Central memory CD4-positive, alpha-beta T cell (primary cell): ENCODE measurements at regions not wholly inside any gene's neighbourhood (a gene's known extent, or its start where the extent isn't known, plus 50 kb on each side); places are given as distances from the start of the nearest gene placed in this dataset.

Experiments
- DNase-seq: peaks from one replicate; pipeline ENCODE4 v3.0.0; 2022

DNA sequence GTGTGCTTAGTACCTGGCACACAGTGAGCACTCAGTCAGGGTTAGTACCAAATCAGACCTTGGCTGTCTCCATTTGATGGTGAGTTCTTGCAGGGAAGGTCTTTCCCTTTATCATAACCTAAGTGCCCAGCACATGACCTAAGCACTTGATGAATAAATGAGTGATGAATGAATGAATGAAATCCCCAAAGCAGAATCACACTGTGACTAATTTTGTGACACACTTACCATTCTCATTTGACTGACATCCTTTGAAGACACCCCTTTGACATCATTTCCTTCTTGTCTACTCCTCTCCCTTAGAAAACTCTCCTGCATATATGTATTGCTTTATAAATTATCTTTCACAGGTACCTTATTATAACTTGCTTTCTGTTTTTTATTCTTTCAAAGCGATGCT is 130.2 kb upstream of the ELL2 start:
- DNase-seq, result no peak

DNA sequence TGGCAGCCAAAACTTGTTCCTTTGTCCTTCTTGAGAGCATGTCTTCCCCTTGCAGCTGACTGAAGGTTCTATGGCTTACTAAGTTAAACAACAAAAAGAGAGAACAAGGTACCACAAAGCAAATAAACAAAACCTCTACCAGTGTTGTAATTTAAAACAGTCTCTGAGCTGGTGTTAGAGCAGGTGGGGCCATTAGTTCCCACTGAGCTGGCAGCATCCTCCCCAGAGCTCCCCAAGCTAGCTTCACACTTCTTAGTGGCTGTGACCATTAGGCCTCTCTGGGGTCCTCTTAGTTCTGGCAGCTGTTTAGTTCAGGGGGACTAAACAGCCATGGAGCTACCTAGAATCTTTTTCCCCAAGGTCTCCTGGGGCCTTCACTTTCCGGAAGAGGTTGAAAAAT is 128.6 kb upstream of the ELL2 start:
- no peak for DNase-seq

DNA sequence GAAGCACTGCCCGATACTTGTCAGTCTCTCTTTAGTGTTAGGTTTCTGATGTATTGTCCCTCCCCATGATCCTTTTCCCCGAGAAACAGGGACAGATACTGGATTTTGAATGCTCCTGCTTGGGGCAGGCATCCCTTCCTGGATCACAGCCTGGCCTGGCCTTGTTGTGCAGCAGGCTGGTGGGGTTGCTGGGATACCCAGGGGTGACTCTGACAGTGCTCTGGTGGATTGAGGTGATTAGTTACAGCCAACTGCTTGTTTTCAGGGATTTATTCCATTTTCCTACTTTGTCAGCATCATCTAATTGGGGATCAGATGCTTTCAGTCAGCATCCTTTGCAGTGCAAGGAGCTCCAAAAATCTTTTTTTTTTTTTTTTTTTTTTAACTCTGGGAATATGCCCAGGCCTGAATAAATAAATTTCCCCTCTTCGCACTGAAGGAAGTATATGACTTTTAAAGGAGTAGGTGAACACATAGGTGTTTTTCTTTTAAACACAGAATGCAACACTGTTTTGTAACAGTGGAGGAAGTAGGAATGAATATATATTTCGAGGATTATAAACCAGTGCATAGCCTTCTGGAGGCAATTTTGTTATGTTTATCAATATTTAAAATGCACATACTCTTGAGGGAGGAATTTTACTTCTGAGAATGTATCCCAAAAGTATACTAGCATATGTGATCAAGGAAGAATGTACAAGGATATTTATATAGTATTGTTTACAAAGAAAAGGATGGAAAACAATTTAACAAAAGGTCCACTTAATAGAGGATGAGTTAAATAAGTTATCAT is 127.3 kb upstream of the ELL2 start:
- DNase-seq, result no peak

DNA sequence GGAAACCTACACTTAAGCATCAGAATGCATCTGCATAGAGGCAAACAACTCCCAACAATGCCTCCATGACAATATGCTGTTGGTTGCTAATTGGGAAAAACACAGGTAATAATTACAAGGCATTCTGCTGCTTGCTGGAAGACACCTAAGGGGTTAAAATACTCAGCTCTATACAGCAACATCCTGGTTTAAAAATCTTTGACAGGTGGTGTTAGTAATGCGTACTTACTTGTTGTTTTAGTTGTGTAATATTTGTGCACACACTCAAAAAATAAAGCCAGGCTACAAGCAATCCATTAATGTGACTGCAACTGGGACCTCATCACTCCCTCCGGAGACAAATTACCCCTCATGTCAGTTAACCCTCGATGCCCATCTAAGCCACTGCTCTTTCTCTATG is 126.3 kb upstream of the ELL2 start:
- DNase-seq, result no peak

DNA sequence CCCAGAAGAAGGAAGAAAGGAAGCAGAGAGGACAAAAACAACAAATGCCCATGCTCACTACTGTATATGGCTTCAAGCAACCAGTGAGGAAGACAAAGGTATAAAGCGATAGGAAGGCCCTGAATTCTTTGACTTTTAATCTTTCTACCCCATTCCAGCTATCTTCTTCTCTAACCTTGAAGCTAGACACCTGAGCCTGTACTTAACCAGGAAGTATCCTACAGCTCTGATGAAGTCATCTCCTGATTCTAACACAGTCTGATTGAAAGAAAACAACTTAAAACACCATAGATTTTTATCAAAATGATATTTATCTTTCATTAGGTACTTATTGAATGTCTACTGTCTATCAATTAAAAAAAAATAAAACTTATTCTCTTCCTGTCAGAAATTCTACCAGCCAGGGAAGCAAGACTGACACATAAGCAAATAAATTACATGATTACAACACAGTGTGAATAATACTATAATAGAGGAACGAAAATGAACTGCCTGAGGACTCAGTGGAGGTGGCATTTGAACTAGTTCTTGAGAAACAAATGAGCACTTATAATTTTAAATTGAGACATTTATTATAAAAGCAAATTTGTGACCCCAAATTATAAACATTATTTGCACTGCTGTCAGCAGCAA is 123.3 kb upstream of the ELL2 start:
- no peak for DNase-seq

DNA sequence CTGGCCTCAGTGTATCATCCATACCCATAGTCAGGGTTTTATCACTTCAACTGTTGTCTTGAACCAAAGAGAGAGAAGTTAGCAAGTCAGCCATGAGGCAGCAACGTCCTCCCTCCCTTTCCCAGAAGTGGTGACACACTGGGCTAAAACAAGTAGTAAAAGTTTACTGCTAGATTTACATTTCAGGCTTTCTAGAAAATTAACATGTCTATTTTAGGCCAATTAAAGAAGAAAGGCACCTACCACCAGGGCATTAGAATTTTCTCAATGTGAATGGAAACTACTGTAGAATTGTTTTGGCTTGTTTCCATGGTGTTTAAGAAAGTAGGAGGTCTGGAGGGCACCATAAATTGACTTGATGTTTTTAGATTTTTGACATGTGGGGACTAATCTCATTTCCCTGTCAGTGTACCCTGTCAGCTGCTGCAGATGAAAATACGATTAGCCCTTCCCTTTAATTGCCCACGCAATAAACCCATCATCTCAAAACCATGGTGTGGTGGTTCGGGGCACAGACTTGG is 121.8 kb upstream of the ELL2 start:
- no peak for DNase-seq

DNA sequence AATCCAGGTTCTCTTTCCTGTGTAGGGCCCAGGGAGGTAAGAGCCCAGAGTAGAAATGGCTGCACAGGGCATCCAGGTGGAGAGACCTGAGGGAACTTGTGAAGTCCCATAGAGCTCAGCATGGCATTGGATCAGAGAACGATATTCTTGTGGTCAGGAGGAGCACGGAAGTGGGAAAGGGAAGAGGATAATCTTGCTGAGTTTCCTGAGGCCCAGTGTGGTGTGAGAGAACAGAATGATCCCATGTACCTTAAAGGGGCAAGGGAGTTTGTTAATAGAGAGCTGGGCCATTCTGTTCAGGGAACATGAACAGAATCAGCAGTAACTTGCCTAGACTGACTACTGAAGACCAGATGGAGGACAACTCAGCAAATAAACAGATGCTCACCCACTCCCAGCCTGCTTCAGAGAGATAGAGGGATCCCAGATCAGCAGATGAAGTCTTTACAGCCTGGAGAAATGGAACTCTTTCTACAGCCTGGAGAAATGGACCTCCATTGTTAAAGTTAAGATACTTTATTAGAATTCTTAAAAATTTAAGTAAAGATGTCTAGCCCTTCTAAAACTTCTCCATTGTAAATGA is 119.7 kb upstream of the ELL2 start:
- DNase-seq, result no peak

DNA sequence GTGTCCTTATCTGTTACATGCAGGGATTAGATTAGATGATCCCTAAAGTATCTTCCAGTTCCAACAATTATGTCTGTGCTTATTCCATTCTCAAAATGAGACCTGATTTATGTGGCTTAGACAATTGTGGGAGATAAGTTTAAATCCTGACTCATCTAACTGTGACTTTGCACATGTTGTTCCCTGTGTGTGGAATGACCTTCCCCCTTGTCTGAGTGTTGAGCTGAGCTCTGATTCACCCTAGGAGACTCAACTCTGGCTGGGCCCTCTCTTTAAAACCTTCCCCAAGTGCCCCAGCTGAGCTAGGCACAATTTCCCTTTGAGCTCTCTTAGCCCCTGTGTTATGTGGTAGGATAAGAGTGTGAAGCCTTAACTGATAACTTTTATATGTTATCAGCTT is 118.9 kb upstream of the ELL2 start:
- no peak for DNase-seq

DNA sequence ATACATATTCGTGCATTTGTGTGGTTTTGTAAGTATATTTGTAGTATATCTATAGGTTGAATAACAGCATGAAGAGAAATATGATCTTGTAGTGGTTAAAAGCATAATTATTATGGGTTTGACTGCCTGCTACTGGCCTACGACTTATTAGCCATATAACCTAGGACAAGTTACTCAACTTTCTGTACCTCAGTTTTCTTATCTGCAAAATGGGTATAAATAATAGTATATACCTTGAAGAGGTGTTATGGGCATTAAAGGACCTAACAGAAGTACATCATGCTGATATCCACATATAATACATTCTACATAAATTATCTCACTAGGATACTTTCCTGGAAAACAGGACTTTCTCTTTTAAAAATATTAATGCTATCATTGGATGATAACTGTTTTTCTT is 118.3 kb upstream of the ELL2 start:
- DNase-seq, result no peak

DNA sequence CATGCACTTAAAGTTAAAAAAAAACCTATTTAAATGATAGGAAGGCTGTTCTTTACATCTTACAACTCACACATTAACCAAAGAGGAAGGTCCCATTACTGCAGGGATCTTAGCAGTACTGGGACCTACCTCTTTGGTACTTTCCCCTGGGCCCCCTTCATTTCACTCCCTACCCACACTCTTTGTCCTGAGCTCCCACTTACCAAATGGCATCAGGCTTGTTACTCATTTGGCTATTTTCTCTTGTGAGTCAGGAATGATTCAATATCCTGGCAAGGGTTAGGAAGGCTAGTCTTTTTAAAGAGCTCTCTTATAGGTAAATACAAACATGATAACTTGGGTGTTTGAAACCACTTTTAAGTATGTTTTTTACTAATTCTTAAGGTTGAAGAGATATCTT is 117.4 kb upstream of the ELL2 start:
- DNase-seq, result no peak

DNA sequence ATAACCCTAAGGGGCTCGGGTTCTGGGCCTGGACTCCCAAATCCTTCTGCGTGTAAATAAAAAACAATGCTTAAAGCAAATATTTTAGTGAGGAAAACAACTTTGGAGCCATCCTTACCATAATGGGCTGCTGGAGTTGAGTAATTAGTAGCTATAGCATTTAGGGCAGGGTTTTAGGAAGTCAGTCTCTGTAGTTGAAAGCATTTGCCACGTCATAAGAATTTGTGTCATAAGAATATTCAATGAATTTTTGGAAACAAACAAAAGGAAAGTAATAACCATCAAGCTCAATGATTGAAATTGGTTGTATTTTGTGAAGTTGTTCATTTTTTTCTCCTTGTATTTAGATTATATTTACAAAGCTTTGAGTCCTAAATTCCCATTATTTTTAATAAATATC is 114.8 kb upstream of the ELL2 start:
- DNase-seq, result no peak

DNA sequence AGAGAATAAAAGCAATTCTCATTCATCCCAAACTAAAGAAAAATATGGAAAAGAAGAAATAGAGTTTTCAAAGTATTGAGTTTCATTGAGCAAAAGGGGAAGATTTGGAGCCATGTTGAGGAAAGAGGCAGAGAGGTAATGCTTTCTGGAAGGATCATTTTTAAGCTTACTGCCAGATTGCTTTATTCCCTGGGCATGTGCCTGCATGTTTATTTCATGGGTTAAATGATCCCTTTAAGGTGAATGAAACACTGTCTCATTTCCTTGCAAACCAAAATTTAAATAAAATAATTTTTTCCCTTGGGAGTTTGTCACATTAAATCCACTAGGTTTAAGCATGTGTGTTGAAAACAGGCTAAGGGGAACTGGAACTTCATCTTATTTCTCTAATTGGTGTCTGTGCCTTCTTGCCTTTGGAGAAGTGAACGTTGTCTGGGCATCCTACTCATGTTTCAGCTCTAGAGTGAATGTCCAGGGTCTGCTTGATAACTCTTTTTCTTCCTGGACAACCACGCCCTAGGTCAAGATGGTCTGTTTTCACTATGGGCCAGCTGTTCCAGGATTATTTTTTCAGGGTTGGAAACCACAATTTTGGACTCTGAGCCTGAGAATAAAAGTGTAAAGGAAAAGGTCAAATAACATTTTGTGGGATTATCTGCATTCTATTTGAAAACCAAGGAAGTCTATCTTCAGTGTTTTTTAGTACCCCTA is 114.1 kb upstream of the ELL2 start:
- DNase-seq, result no peak

DNA sequence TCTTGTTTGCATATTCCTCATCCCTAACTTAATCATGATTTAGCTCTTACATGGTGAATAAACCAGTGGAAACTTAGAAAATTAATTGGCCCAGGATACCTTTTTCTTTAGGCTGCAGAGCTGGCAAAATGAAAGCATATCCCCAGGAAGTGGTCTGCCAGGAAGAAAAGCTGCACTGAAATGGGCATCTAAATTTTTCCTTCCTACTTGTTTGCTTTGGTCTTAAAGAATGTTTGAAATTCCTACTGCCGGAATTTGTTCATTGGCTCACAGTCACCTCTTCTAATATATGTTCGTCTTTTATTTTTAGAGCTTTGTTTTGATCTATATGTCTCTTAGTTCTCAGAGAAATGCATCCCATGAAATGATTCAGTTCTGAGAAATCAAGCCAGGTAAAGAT is 113.2 kb upstream of the ELL2 start:
- DNase-seq, result no peak

DNA sequence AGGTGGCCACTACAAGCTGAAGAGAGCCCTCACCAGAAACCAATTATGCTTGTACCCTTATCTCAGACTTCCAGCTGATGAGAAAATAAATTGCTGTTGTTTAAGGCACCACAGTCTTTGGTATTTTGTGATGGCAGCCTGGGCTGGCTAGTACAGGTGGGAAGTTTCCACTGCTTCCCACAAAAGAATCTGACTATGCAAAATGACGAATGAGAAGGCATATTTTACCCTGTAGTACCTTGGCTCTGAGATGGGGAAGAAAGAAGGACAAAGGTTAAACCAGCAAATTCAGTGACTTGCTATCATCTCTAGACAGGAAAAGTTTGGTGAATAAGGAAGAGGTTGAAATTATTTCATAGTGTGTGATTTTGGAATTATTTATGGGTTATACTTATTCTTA is 112.8 kb upstream of the ELL2 start:
- no peak for DNase-seq

DNA sequence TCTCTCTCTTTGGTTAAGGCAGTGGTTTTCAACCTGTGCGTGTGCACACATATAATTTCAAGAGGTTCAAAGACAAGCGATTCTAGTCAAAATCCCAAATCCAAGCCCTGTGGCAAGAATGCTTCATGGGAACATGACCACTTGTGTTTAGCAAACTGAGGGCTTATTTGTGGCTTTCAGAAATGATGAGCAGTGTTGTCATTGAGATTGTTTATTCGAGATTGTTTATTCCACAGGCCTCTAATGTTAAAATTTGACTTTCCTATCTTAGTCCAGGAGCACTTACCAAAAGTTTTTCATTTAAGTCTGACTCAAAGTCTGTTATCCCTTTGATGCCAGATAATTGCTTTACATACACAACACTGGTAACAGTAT is 111.1 kb upstream of the ELL2 start:
- DNase-seq, result no peak

DNA sequence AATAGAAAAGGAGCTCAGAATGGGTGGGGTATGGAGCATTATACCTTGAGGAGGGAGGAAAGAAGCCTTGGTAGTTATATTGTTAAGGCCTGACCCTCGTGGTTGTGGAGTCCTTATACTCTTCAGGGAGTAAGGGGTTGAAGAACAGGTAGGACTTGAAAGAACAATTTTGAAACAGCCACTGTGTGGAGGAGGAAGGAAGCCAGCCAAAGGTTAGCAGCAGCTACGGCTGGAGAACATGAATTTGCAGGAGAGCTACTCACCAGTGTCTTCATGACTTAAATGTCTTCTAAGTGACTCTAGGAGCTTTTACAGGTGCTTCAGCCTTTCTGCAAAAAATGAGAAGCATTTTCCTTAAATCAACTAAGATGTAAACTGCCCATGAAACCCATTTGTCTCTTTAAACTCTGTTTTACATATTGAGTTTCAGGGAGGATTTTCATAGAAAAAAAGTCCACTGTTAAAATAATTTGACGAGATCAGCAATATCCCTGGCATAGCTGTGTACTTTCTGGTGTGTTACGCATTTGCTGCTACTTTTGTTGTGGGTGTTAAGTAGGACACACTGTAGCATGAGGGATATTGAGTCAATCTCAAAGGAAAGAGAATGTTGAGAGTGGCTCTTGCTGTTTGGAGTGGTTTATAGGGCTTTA is 110.6 kb upstream of the ELL2 start:
- no peak for DNase-seq

DNA sequence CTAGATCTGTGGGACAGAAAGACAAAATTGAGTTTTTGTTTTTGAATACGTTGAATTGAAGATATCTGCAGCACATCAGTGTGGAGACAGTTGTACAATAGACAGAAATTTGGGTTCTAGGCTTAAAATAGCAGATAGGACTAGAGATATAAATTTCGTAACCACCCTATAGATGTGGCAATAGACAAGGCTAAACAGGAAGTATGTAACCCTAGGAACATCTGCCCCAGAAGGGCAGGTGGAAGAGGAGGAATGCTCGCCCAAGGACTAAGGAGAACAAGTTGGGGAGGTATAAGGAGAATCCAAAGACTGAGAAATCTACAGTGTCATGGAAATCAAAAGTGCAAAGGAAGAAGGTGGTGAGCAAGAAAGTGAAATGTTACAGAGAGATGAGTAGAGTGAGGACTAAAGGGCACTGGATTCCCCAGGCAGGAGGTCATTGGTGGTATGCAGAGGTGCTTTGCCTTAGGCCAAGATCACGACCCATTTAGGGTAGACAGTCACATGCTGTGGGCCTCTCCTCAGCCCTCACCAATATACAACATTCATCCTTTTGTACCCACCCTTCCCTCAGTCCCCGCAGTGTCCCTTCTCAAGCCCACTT is 109.1 kb upstream of the ELL2 start:
- DNase-seq, result no peak

DNA sequence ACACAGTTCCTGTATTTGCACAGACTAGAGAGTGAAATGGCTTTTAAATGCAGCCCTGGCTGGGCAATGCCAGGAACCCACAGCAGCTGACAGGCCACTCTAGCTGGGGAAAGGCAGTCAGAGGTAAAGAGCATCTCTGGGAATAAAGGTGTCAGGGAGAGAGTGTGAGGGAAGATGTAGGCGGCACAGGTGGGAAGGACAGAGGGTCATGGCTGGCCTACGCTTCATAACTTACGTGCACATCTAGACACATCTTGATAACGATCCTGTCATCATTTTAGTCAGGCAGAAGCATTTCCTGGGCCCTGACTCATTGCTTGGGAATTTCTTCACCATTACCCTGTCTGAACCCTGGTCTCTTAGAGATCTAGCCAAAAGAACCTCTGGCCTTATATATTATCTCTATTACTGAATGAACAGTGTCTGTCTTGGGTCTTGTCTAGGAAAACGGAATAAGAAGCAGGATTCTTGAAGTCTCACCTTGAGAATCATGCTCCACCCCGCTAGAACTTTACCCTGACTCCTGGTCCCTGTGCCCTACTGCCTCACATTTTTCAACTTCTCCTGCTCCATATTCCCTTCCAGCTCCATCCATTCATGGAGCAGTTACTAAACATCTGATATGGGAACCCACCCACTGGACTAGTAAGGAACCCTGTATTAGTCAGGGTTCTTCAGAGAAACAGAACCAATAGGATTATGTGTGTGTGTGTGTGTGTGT is 106.4 kb upstream of the ELL2 start:
- DNase-seq, result no peak

DNA sequence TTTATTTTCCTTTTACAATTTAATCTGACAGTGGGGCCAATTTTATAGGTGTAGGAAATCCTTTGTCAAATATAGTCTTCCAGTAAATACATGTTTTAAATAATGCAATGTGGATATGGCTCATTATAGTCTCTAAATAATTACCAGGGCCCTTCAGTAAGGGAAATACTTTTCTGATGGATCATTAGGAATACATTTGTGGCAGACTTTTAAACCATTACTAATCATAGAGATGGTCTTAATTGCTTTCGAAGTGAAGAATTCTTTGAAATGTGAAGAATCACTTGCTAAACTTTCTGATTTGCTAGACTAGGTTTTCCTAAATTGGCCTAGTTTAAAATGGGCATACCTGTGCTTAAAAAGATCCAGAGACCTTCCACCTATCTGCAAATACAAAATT is 105.6 kb upstream of the ELL2 start:
- DNase-seq, result no peak

DNA sequence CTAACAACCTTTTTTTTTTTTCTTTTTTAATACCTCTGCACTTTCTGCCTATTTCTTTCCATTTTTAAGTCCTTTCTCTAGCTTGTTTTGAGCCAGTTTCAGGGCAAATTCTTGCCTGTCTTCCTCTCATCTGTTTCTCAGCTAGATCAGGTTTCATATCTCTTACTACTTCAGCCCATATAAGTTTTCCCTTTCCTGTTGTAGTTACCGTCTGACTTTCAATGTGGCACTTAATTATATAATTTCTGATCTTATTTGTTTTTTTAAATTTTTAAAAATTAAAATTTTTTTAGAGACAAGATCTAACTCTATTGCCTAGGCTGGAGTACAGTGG is 104.7 kb upstream of the ELL2 start:
- no peak for DNase-seq

DNA sequence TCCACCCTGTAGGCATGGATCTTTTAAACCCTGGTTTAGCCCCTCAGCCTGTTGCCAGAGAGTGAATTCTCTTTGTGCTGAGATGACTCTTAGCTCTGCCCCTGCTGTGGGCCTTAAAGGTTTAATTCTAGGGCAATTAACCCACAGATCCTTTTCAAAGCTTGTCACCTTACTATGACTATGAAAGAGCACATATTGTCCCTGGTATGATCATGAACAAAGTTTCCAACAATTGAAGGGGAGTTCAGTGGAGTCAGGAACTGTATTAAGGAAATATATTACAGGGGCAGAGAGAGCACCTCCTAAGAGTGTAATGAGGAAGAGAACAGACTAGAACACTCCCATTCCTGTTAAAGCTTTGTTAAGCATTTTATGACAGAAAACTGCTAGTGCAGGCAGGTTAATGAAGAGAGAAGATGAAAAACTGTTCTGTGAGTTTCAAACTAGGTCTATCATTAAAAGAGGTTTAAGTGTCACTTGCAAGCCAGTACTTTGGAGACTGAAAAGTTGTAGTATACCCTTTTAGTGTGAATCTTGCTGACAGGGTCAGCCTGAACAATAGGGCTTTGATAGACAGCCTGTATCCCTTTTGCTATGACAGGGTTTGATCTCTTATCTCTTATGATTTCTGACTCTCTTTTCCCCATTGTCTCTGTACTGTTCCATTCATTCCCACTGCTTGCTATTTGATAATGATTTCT is 104.2 kb upstream of the ELL2 start:
- DNase-seq, result no peak

DNA sequence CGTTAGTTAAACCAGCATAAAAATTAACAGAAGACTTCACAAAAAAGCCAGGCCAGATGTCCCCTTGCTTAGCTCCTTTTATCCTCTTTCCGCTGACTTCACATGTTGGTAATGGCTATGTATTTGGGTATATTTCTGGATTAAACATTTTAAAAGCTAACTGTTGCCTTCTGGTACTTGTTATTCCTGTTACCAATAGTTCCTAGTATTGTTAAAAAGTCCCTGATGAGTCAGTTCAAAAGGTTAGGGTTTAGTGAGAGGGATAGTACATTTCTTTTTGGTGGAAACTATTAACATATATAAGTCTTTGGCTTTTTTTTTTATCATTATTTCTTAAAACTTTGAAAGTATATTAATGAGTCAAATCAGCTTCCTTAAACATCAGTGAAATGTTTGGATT is 103.2 kb upstream of the ELL2 start:
- DNase-seq, result no peak
